Smooth muscle cell (in vitro differentiated cells): ENCODE measurements at regions not wholly inside any gene's neighbourhood (a gene's known extent, or its start where the extent isn't known, plus 50 kb on each side); places are given as distances from the start of the nearest gene placed in this dataset.

Experiments used
- DNase-seq: peaks from one replicate; lab custom pipeline; 2025; ENCODE audit not compliant: unreplicated experiment; lab: John Stamatoyannopoulos, UW
- H2AFZ ChIP-seq: fragments of 200-600 bp; sonication (generic); 2 replicates; pipeline ENCODE4 v1.6.0; 2016; ENCODE audit warnings: antibody characterized with exemption, low read depth, mild to moderate bottlenecking
- H3F3A ChIP-seq: fragments of 200-600 bp; sonication (generic); 2 replicates; pipeline ENCODE4 v1.6.0; 2017; ENCODE audit warnings: antibody characterized with exemption, low read depth
- H3K27ac ChIP-seq: fragments of 200-600 bp; sonication (generic); 2 replicates; pipeline ENCODE4 v1.5.1; 2016; ENCODE audit warnings: low read depth, mild to moderate bottlenecking
- H3K27me3 ChIP-seq: fragments of 200-600 bp; sonication (generic); 2 replicates; pipeline ENCODE4 v1.6.1; 2016; ENCODE audit warnings: low read depth, mild to moderate bottlenecking
- H3K36me3 ChIP-seq: fragments of 200-600 bp; sonication (generic); 2 replicates; pipeline ENCODE4 v1.5.1; 2016; ENCODE audit warnings: low read depth
- H3K4me1 ChIP-seq: fragments of 200-600 bp; sonication (generic); 2 replicates; pipeline ENCODE4 v1.5.1; 2016; ENCODE audit warnings: low read depth
- H3K4me2 ChIP-seq: fragments of 200-600 bp; sonication (generic); 2 replicates; pipeline ENCODE4 v1.6.0; 2016; ENCODE audit warnings: mild to moderate bottlenecking
- H3K4me3 ChIP-seq: fragments of 200-600 bp; sonication (generic); 2 replicates; pipeline ENCODE4 v1.5.1; 2016; ENCODE audit warnings: mild to moderate bottlenecking
- H3K79me2 ChIP-seq: fragments of 200-600 bp; sonication (generic); 2 replicates; pipeline ENCODE4 v1.6.0; 2016; ENCODE audit warnings: low read depth, mild to moderate bottlenecking
- H3K9ac ChIP-seq: fragments of 200-600 bp; sonication (generic); 2 replicates; pipeline ENCODE4 v1.6.0; 2016; ENCODE audit warnings: low read depth
- H3K9me3 ChIP-seq: fragments of 200-600 bp; sonication (generic); replicated peaks from 2 replicates; pipeline ENCODE4 v1.5.1; 2016; ENCODE audit warnings: low read depth
- H4K20me1 ChIP-seq: fragments of 200-600 bp; sonication (generic); 2 replicates; pipeline ENCODE4 v1.6.0; 2016; ENCODE audit warnings: low read depth
- WGBS: methylation state at CpG from one replicate; pipeline ENCODE4 v1.1.7; 2016; ENCODE audit warnings: low lambda C conversion rate; 5-methylcytosine and 5-hydroxymethylcytosine counted together
- TF ChIP-seq, protein P1 (sequence below): fragments of 200-600 bp; sonication (generic); IDR thresholded peaks from 2 replicates; pipeline ENCODE4 v1.5.1; 2017; ENCODE audit warnings: borderline replicate concordance, mild to moderate bottlenecking, antibody characterized with exemption; ENCODE audit not compliant: insufficient read depth, poor library complexity, severe bottlenecking

DNA sequence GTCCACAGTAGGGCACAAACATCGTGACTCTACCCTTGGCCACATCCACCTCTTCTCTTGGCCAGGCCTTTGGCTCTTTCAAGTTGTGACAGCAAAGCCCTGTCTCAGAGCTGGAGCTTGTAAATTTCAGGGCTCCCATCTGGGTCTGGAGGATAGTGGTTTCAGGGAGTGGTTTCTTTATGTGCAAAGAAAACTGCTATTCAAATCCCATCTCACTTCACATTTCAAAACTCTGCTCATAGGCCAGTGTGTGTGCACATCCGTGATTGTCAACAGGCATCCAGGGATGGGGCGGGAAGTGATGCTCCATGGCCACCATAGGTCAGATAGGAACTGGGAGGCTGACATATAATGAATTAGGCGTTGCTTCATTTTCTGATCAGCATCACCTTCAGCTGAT is 107.8 kb upstream of the IL12B start:
- Histone ChIP-seq H3K4me3 (no peak overlapping the region), H3K9me3 (no peaks in the 10 kb centered on the region), H3K4me1 (no peaks in the 10 kb centered on the region), H2AFZ (no peak overlapping the region), H3K79me2 (no peaks in the 10 kb centered on the region), H3K27me3 (peaks cover 39% of the 10 kb centered on the region), H3K4me2 (no peak overlapping the region), H3F3A (no peaks in the 10 kb centered on the region), H4K20me1 (no peaks in the 10 kb centered on the region), H3K27ac (no peak overlapping the region), H3K36me3 (no peaks in the 10 kb centered on the region), H3K9ac (no peak overlapping the region)
- 78% methylated on average over 4 of the region's 4 CpGs for WGBS
- no peak for DNase-seq
- TF ChIP-seq, protein P1, sequence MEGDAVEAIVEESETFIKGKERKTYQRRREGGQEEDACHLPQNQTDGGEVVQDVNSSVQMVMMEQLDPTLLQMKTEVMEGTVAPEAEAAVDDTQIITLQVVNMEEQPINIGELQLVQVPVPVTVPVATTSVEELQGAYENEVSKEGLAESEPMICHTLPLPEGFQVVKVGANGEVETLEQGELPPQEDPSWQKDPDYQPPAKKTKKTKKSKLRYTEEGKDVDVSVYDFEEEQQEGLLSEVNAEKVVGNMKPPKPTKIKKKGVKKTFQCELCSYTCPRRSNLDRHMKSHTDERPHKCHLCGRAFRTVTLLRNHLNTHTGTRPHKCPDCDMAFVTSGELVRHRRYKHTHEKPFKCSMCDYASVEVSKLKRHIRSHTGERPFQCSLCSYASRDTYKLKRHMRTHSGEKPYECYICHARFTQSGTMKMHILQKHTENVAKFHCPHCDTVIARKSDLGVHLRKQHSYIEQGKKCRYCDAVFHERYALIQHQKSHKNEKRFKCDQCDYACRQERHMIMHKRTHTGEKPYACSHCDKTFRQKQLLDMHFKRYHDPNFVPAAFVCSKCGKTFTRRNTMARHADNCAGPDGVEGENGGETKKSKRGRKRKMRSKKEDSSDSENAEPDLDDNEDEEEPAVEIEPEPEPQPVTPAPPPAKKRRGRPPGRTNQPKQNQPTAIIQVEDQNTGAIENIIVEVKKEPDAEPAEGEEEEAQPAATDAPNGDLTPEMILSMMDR, result no peak

DNA sequence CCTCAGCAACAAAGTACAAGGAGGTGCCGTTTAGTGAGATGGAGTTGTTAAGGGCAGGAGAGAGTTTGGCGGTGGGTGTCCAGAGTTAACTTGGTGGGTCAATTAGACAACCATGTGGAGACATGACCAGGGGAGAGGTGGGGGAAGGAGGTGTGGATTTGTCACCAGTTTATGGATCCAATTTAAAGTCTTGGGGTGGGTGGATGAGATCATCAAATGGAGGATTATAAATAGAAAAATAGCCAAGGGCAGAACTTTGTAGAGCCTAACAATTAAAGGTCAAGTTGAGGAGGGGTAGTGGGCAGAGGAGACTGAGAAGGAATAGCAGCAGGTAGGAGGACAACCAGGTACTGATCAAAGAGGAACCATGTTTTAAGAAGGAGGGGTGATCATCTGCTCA is 108.7 kb upstream of the IL12B start:
- H3K27ac ChIP-seq, result no peak overlapping the region
- H2AFZ ChIP-seq, result no peak overlapping the region
- no peaks in the 10 kb centered on the region for H3K79me2 ChIP-seq
- no peaks in the 10 kb centered on the region for H3K9me3 ChIP-seq
- H3K4me2 ChIP-seq, result no peak overlapping the region
- TF ChIP-seq, protein P1, result no peak
- no peak overlapping the region for H3K4me3 ChIP-seq
- H4K20me1 ChIP-seq, result no peaks in the 10 kb centered on the region
- no peaks in the 10 kb centered on the region for H3K4me1 ChIP-seq
- H3K36me3 ChIP-seq, result no peaks in the 10 kb centered on the region
- WGBS, result 95% methylated on average over 2 of the region's 2 CpGs
- H3F3A ChIP-seq, result no peaks in the 10 kb centered on the region
- no peak overlapping the region for H3K9ac ChIP-seq
- peaks cover 30% of the 10 kb centered on the region for H3K27me3 ChIP-seq
- DNase-seq, result no peak

DNA sequence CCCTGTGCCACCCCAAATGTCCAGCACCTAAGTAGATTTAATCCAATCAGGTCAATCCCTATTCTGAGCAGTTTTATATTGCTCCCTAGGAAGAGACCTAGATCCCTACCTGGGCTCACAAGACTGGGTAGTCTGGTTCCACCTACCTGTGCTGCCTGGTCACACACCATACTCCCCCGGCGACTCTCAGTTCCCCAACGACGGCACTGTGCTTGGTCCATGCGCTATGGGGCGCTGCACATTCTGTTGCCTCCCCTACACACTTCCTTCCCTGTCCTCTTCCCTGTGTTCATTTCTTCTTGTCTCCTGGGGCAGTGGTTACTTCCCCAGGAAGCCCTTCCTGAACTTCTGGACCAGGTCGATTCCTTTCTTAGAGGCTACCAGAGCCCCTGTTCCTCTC is 109.9 kb upstream of the IL12B start:
- Histone ChIP-seq H3K27ac (no peak overlapping the region), H3K9ac (no peak overlapping the region), H4K20me1 (no peaks in the 10 kb centered on the region), H3K36me3 (no peaks in the 10 kb centered on the region), H3K4me1 (no peaks in the 10 kb centered on the region), H3K4me2 (no peak overlapping the region), H3K79me2 (no peaks in the 10 kb centered on the region), H3F3A (no peaks in the 10 kb centered on the region), H3K27me3 (peaks cover 25% of the 10 kb centered on the region), H2AFZ (no peak overlapping the region), H3K9me3 (no peaks in the 10 kb centered on the region), H3K4me3 (no peak overlapping the region)
- DNase-seq, result no peak
- 89% methylated on average over 7 of the region's 7 CpGs for WGBS
- TF ChIP-seq, protein P1, result no peak

DNA sequence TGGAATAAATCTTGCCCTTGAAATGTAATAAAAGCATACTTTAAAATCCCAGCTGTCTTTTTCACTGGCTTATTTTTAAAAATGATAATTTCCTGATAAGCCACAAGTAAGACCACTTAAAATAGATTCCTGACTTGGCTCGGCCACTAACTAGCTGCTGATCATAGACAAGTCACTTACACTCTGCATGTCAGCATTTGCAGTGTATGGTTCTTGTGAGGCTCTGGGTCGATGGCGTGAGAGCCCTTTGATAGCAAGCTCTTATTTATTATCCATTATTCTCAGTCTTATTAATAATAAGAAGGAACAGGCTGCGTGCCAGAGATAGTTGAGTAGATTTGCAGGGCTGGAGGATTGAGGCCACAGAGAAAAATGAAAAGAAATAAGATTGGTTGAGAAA is 110.7 kb upstream of the IL12B start:
- no peak overlapping the region for H2AFZ ChIP-seq
- no peak overlapping the region for H3K4me2 ChIP-seq
- 93% methylated on average over 4 of the region's 4 CpGs for WGBS
- H4K20me1 ChIP-seq, result no peaks in the 10 kb centered on the region
- H3K36me3 ChIP-seq, result no peaks in the 10 kb centered on the region
- H3K9me3 ChIP-seq, result no peaks in the 10 kb centered on the region
- H3K27me3 ChIP-seq, result peaks cover 25% of the 10 kb centered on the region
- no peak for DNase-seq
- no peak overlapping the region for H3K9ac ChIP-seq
- H3F3A ChIP-seq, result no peaks in the 10 kb centered on the region
- TF ChIP-seq, protein P1, result no peak
- no peaks in the 10 kb centered on the region for H3K4me1 ChIP-seq
- no peak overlapping the region for H3K27ac ChIP-seq
- no peaks in the 10 kb centered on the region for H3K79me2 ChIP-seq
- no peak overlapping the region for H3K4me3 ChIP-seq
